ENCODE measurements at regions not wholly inside any gene's neighbourhood (a gene's known extent, or its start where the extent isn't known, plus 50 kb on each side); places are given as distances from the start of the nearest gene placed in this dataset.

GRCh38 chr17:13346996-13347762 is 254.6 kb downstream of the HS3ST3A1 start:
- H2BK120ac ChIP-seq (ENCODE audit: low read depth, low read length): no peak overlapping the region
- H3K9ac ChIP-seq (ENCODE audit: low read depth, low read length, poor library complexity): no peak overlapping the region
- no peaks in the 10 kb centered on the region for H3K79me1 ChIP-seq (ENCODE audit: low read depth, low read length)
- H4K8ac ChIP-seq (ENCODE audit: low read depth, low read length): no peak overlapping the region
- H2BK12ac ChIP-seq (ENCODE audit: low read length): no peak overlapping the region
- H3K4me1 ChIP-seq (ENCODE audit: control insufficient read depth in 2 of 2, insufficient read depth in 1 of 2, low read depth in 1 of 2, low read length in 2 of 2): peaks cover 0 to 5% of the 10 kb centered on the region in 2 donors
- H3K27ac ChIP-seq (replicated peaks; ENCODE audit: low read length): no peak overlapping the region
- H3K27me3 ChIP-seq (ENCODE audit: control insufficient read depth in 3 of 3, insufficient read depth in 3 of 3, low read depth in 1 of 3, low read length in 3 of 3): no peaks in the 10 kb centered on the region
- H3K36me3 ChIP-seq (replicated peaks in 1 of 2; ENCODE audit: control insufficient read depth in 2 of 2, insufficient read depth in 2 of 2, low read length in 2 of 2): no peaks in the 10 kb centered on the region
- H3K18ac ChIP-seq (ENCODE audit: low read length): no peak overlapping the region
- no peak overlapping the region for H3K23ac ChIP-seq (ENCODE audit: low read depth, low read length, poor library complexity)
- H2AFZ ChIP-seq (ENCODE audit: low read length): no peak overlapping the region
- peaks cover 0 to 3% of the 10 kb centered on the region in 2 donors for H3K9me3 ChIP-seq (replicated peaks in 1 of 2; ENCODE audit: control insufficient read depth in 2 of 2, insufficient read depth in 1 of 2, low read depth in 1 of 2, low read length in 2 of 2)
- no peak overlapping the region for H2AK5ac ChIP-seq (ENCODE audit: low read depth, low read length)
- H2BK15ac ChIP-seq (ENCODE audit: low read length): no peak overlapping the region
- no peak overlapping the region for H3K4me2 ChIP-seq (ENCODE audit: insufficient read depth, low read length, poor library complexity, severe bottlenecking)
- no peak overlapping the region for H4K91ac ChIP-seq (ENCODE audit: low read depth, low read length, poor library complexity)
- H3K4ac ChIP-seq (ENCODE audit: low read length): no peak overlapping the region
- no peak overlapping the region for H3K14ac ChIP-seq (ENCODE audit: low read length)
- H3K4me3 ChIP-seq (ENCODE audit: low read length in 2 of 2): no peak overlapping the region
- H2BK5ac ChIP-seq (ENCODE audit: low read length): no peak overlapping the region
- no peak for DNase-seq (ENCODE audit: low spot score)
- WGBS, 2 donors (ENCODE audit: extremely low coverage in 2 of 2, insufficient read length in 2 of 2, insufficient replicate concordance in 1 of 2): no CpG with 5 or more reads among the region's 10 CpGs

GRCh38 chr17:13346592-13346991 is 255.1 kb downstream of the HS3ST3A1 start:
- Histone ChIP-seq H3K27ac (replicated peaks; ENCODE audit: low read length) (no peak overlapping the region), H3K14ac (ENCODE audit: low read length) (no peak overlapping the region), H2BK5ac (ENCODE audit: low read length) (no peak overlapping the region), H3K23ac (ENCODE audit: low read depth, low read length, poor library complexity) (no peak overlapping the region), H4K91ac (ENCODE audit: low read depth, low read length, poor library complexity) (no peak overlapping the region), H2AFZ (ENCODE audit: low read length) (peak overlapping the region; percentile 68), H3K79me1 (ENCODE audit: low read depth, low read length) (no peaks in the 10 kb centered on the region), H2BK12ac (ENCODE audit: low read length) (no peak overlapping the region), H3K4me3 (ENCODE audit: low read length in 2 of 2) (no peak overlapping the region), H3K4ac (ENCODE audit: low read length) (no peak overlapping the region), H3K4me2 (ENCODE audit: insufficient read depth, low read length, poor library complexity, severe bottlenecking) (no peak overlapping the region), H3K4me1 (ENCODE audit: control insufficient read depth in 2 of 2, insufficient read depth in 1 of 2, low read depth in 1 of 2, low read length in 2 of 2) (peaks cover 0 to 5% of the 10 kb centered on the region in 2 donors), H3K9me3 (replicated peaks in 1 of 2; ENCODE audit: control insufficient read depth in 2 of 2, insufficient read depth in 1 of 2, low read depth in 1 of 2, low read length in 2 of 2) (peaks cover 0 to 3% of the 10 kb centered on the region in 2 donors), H3K27me3 (ENCODE audit: control insufficient read depth in 3 of 3, insufficient read depth in 3 of 3, low read depth in 1 of 3, low read length in 3 of 3) (no peaks in the 10 kb centered on the region), H4K8ac (ENCODE audit: low read depth, low read length) (no peak overlapping the region), H3K9ac (ENCODE audit: low read depth, low read length, poor library complexity) (no peak overlapping the region), H3K36me3 (replicated peaks in 1 of 2; ENCODE audit: control insufficient read depth in 2 of 2, insufficient read depth in 2 of 2, low read length in 2 of 2) (no peaks in the 10 kb centered on the region), H2AK5ac (ENCODE audit: low read depth, low read length) (no peak overlapping the region), H3K18ac (ENCODE audit: low read length) (no peak overlapping the region), H2BK120ac (ENCODE audit: low read depth, low read length) (no peak overlapping the region), H2BK15ac (ENCODE audit: low read length) (no peak overlapping the region)
- no CpG with 5 or more reads among the region's 5 CpGs for WGBS, 2 donors (ENCODE audit: extremely low coverage in 2 of 2, insufficient read length in 2 of 2, insufficient replicate concordance in 1 of 2)
- no peak for DNase-seq (ENCODE audit: low spot score)

- Histone ChIP-seq H3K14ac (ENCODE audit: low read length) (no peak overlapping the region), H4K91ac (ENCODE audit: low read depth, low read length, poor library complexity) (no peak overlapping the region), H3K36me3 (replicated peaks in 1 of 2; ENCODE audit: control insufficient read depth in 2 of 2, insufficient read depth in 2 of 2, low read length in 2 of 2) (no peaks in the 10 kb centered on the region), H2BK5ac (ENCODE audit: low read length) (no peak overlapping the region), H3K27me3 (ENCODE audit: control insufficient read depth in 3 of 3, insufficient read depth in 3 of 3, low read depth in 1 of 3, low read length in 3 of 3) (no peaks in the 10 kb centered on the region), H3K4me3 (ENCODE audit: low read length in 2 of 2) (no peak overlapping the region), H3K4me2 (ENCODE audit: insufficient read depth, low read length, poor library complexity, severe bottlenecking) (no peak overlapping the region), H3K9ac (ENCODE audit: low read depth, low read length, poor library complexity) (no peak overlapping the region), H3K9me3 (replicated peaks in 1 of 2; ENCODE audit: control insufficient read depth in 2 of 2, insufficient read depth in 1 of 2, low read depth in 1 of 2, low read length in 2 of 2) (peaks cover 0 to 3% of the 10 kb centered on the region in 2 donors), H2BK12ac (ENCODE audit: low read length) (no peak overlapping the region), H3K4me1 (ENCODE audit: control insufficient read depth in 2 of 2, insufficient read depth in 1 of 2, low read depth in 1 of 2, low read length in 2 of 2) (peaks cover 0 to 5% of the 10 kb centered on the region in 2 donors), H3K79me1 (ENCODE audit: low read depth, low read length) (no peaks in the 10 kb centered on the region), H4K8ac (ENCODE audit: low read depth, low read length) (no peak overlapping the region), H2AK5ac (ENCODE audit: low read depth, low read length) (no peak overlapping the region), H3K23ac (ENCODE audit: low read depth, low read length, poor library complexity) (no peak overlapping the region), H2BK120ac (ENCODE audit: low read depth, low read length) (no peak overlapping the region), H2AFZ (ENCODE audit: low read length) (peak overlapping the region; percentile 68), H3K27ac (replicated peaks; ENCODE audit: low read length) (no peak overlapping the region), H3K18ac (ENCODE audit: low read length) (no peak overlapping the region), H3K4ac (ENCODE audit: low read length) (no peak overlapping the region), H2BK15ac (ENCODE audit: low read length) (no peak overlapping the region)
- WGBS, 2 donors (ENCODE audit: extremely low coverage in 2 of 2, insufficient read length in 2 of 2, insufficient replicate concordance in 1 of 2): no CpG with 5 or more reads among the region's 2 CpGs
- no peak for DNase-seq (ENCODE audit: low spot score)
Measured at GRCh38 chr17:13346081-13346533, 255.6 kb downstream of the HS3ST3A1 start.

GRCh38 chr17:13338421-13338820 is 263.3 kb downstream of the HS3ST3A1 start:
- Histone ChIP-seq H3K79me1 (ENCODE audit: low read depth, low read length) (no peaks in the 10 kb centered on the region), H2BK12ac (ENCODE audit: low read length) (no peak overlapping the region), H3K4me2 (ENCODE audit: insufficient read depth, low read length, poor library complexity, severe bottlenecking) (no peak overlapping the region), H4K8ac (ENCODE audit: low read depth, low read length) (no peak overlapping the region), H3K23ac (ENCODE audit: low read depth, low read length, poor library complexity) (no peak overlapping the region), H2BK5ac (ENCODE audit: low read length) (no peak overlapping the region), H3K27ac (replicated peaks; ENCODE audit: low read length) (no peak overlapping the region), H3K4ac (ENCODE audit: low read length) (no peak overlapping the region), H3K27me3 (ENCODE audit: control insufficient read depth in 3 of 3, insufficient read depth in 3 of 3, low read depth in 1 of 3, low read length in 3 of 3) (no peaks in the 10 kb centered on the region), H3K9ac (ENCODE audit: low read depth, low read length, poor library complexity) (no peak overlapping the region), H2BK15ac (ENCODE audit: low read length) (no peak overlapping the region), H2AK5ac (ENCODE audit: low read depth, low read length) (no peak overlapping the region), H3K36me3 (replicated peaks in 1 of 2; ENCODE audit: control insufficient read depth in 2 of 2, insufficient read depth in 2 of 2, low read length in 2 of 2) (no peaks in the 10 kb centered on the region), H2BK120ac (ENCODE audit: low read depth, low read length) (no peak overlapping the region), H4K91ac (ENCODE audit: low read depth, low read length, poor library complexity) (no peak overlapping the region), H3K9me3 (replicated peaks in 1 of 2; ENCODE audit: control insufficient read depth in 2 of 2, insufficient read depth in 1 of 2, low read depth in 1 of 2, low read length in 2 of 2) (no peaks in the 10 kb centered on the region), H3K18ac (ENCODE audit: low read length) (no peak overlapping the region), H3K4me3 (ENCODE audit: low read length in 2 of 2) (peak overlapping the region in 1 of 2 donors; percentile 34), H2AFZ (ENCODE audit: low read length) (peak overlapping the region; percentile 77), H3K4me1 (ENCODE audit: control insufficient read depth in 2 of 2, insufficient read depth in 1 of 2, low read depth in 1 of 2, low read length in 2 of 2) (peaks cover 0 to 4% of the 10 kb centered on the region in 2 donors), H3K14ac (ENCODE audit: low read length) (no peak overlapping the region)
- WGBS, 2 donors (ENCODE audit: extremely low coverage in 2 of 2, insufficient read length in 2 of 2, insufficient replicate concordance in 1 of 2): no CpG with 5 or more reads among the region's 1 CpG
- no peak for DNase-seq (ENCODE audit: low spot score)

Data from neuronal stem cell (in vitro differentiated cells).